Hepatocyte (in vitro differentiated cells): ENCODE measurements at regions not wholly inside any gene's neighbourhood (a gene's known extent, or its start where the extent isn't known, plus 50 kb on each side); places are given as distances from the start of the nearest gene placed in this dataset.

ENCODE experiments used
- DNase-seq: peaks from one replicate; pipeline ENCODE4 v3.0.0-alpha.2; 2016; ENCODE audit warnings: low spot score
- H2AFZ ChIP-seq: fragments of 200-600 bp; sonication (generic); 2 replicates; pipeline ENCODE4 v1.6.0; 2016; ENCODE audit warnings: antibody characterized with exemption, mild to moderate bottlenecking
- H3K27ac ChIP-seq: fragments of 200-600 bp; sonication (generic); 2 replicates; pipeline ENCODE4 v1.5.1; 2016; ENCODE audit warnings: mild to moderate bottlenecking
- H3K27me3 ChIP-seq: fragments of 200-600 bp; sonication (generic); 2 replicates; pipeline ENCODE4 v1.6.1; 2016
- H3K36me3 ChIP-seq: fragments of 200-600 bp; sonication (generic); replicated peaks from 2 replicates; pipeline ENCODE4 v1.5.1; 2016; ENCODE audit warnings: low read depth; ENCODE audit not compliant: insufficient read depth
- H3K4me1 ChIP-seq: fragments of 200-600 bp; sonication (generic); 2 replicates; pipeline ENCODE4 v1.5.1; 2016; ENCODE audit warnings: mild to moderate bottlenecking, moderate library complexity; ENCODE audit not compliant: insufficient read depth
- H3K4me2 ChIP-seq: fragments of 200-600 bp; sonication (generic); 2 replicates; pipeline ENCODE4 v1.6.0; 2016
- H3K4me3 ChIP-seq: fragments of 200-600 bp; sonication (generic); 2 replicates; pipeline ENCODE4 v1.5.1; 2016; ENCODE audit warnings: mild to moderate bottlenecking
- H3K79me2 ChIP-seq: fragments of 200-600 bp; sonication (generic); 2 replicates; pipeline ENCODE4 v1.6.0; 2017; ENCODE audit warnings: mild to moderate bottlenecking
- H3K9me2 ChIP-seq: fragments of 200-600 bp; sonication (generic); replicated peaks from 2 replicates; pipeline ENCODE4 v1.6.0; 2017; ENCODE audit warnings: mild to moderate bottlenecking; ENCODE audit not compliant: insufficient read depth
- H3K9me3 ChIP-seq: fragments of 200-600 bp; sonication (generic); 2 replicates; pipeline ENCODE4 v1.5.1; 2016; ENCODE audit warnings: low read depth, mild to moderate bottlenecking
- H4K20me1 ChIP-seq: fragments of 200-600 bp; sonication (generic); 2 replicates; pipeline ENCODE4 v1.6.0; 2016; ENCODE audit warnings: mild to moderate bottlenecking; ENCODE audit not compliant: insufficient read depth, poor library complexity, severe bottlenecking
- CTCF ChIP-seq: fragments of 200-600 bp; sonication (generic); IDR thresholded peaks from 2 replicates; pipeline ENCODE4 v1.5.1; 2016; ENCODE audit warnings: antibody characterized with exemption, mild to moderate bottlenecking; ENCODE audit not compliant: poor library complexity
- EZH2 ChIP-seq: fragments of 200-600 bp; sonication (generic); IDR thresholded peaks from 2 replicates; pipeline ENCODE4 v1.6.1; 2016; ENCODE audit warnings: antibody characterized with exemption, mild to moderate bottlenecking, borderline replicate concordance
- EZH2phosphoT487 ChIP-seq: fragments of 200-600 bp; sonication (generic); IDR thresholded peaks from one replicate; pipeline ENCODE4 v1.6.1; 2018; ENCODE audit warnings: antibody characterized with exemption, mild to moderate bottlenecking, low read depth, moderate library complexity; ENCODE audit not compliant: unreplicated experiment, severe bottlenecking
- whole genome bisulfite sequencing: methylation state at CpG from one replicate; pipeline ENCODE4 v1.1.6; 2016; ENCODE audit warnings: low lambda C conversion rate; ENCODE audit errors: missing lambda C conversion rate; 5-methylcytosine and 5-hydroxymethylcytosine counted together

GRCh38 chr11:24145411-24145810, 351.4 kb upstream of the LUZP2 start:
- no peak for TF ChIP-seq CTCF
- no peak for TF ChIP-seq EZH2
- TF ChIP-seq EZH2phosphoT487: no peak

GRCh38 chr11:24153337-24153736, 343.5 kb upstream of the LUZP2 start:
- Histone ChIP-seq H3K4me3 (no peak overlapping the region), H3K27me3 (no peaks in the 10 kb centered on the region), H3K79me2 (no peaks in the 10 kb centered on the region), H3K36me3 (no peaks in the 10 kb centered on the region), H3K9me3 (no peaks in the 10 kb centered on the region), H3K4me2 (no peak overlapping the region), H3K4me1 (no peaks in the 10 kb centered on the region), H3K27ac (no peak overlapping the region), H3K9me2 (no peaks in the 10 kb centered on the region), H4K20me1 (no peaks in the 10 kb centered on the region), H2AFZ (no peak overlapping the region)
- 95% methylated on average over 1 of the region's 1 CpG for WGBS
- no peak for DNase-seq
- no peak for TF ChIP-seq CTCF

More at GRCh38 chr11:24145411-24145810, 351.4 kb upstream of the LUZP2 start:
- Histone ChIP-seq H3K79me2 (no peaks in the 10 kb centered on the region), H3K4me3 (no peak overlapping the region), H2AFZ (no peak overlapping the region), H3K27ac (no peak overlapping the region), H3K9me2 (no peaks in the 10 kb centered on the region), H3K4me1 (no peaks in the 10 kb centered on the region), H3K36me3 (no peaks in the 10 kb centered on the region), H4K20me1 (no peaks in the 10 kb centered on the region), H3K4me2 (no peak overlapping the region), H3K27me3 (no peaks in the 10 kb centered on the region), H3K9me3 (no peaks in the 10 kb centered on the region)
- 65% methylated on average over 5 of the region's 5 CpGs for WGBS
- no peak for DNase-seq

- Histone ChIP-seq H3K4me2 (no peak overlapping the region), H3K4me3 (no peak overlapping the region), H2AFZ (no peak overlapping the region), H3K27ac (no peak overlapping the region), H3K9me3 (no peaks in the 10 kb centered on the region), H3K4me1 (no peaks in the 10 kb centered on the region), H3K36me3 (no peaks in the 10 kb centered on the region), H3K9me2 (no peaks in the 10 kb centered on the region), H3K79me2 (no peaks in the 10 kb centered on the region), H4K20me1 (no peaks in the 10 kb centered on the region), H3K27me3 (no peaks in the 10 kb centered on the region)
- TF ChIP-seq EZH2phosphoT487 (no peak), CTCF (no peak), EZH2 (no peak)
- DNase-seq: no peak
- 87% methylated on average over 7 of the region's 7 CpGs for WGBS
Observed at GRCh38 chr11:24155792-24156191, 341.1 kb upstream of the LUZP2 start.

GRCh38 chr11:24157316-24157715, 339.5 kb upstream of the LUZP2 start:
- TF ChIP-seq EZH2phosphoT487 (no peak), CTCF (no peak), EZH2 (no peak)
- 72% methylated on average over 2 of the region's 2 CpGs for WGBS
- H3K36me3 ChIP-seq: no peaks in the 10 kb centered on the region

More at GRCh38 chr11:24157316-24157715, 339.5 kb upstream of the LUZP2 start:
- no peaks in the 10 kb centered on the region for H3K9me2 ChIP-seq
- H2AFZ ChIP-seq: no peak overlapping the region
- no peak overlapping the region for H3K4me3 ChIP-seq
- DNase-seq: no peak
- H3K4me1 ChIP-seq: no peaks in the 10 kb centered on the region
- no peak overlapping the region for H3K27ac ChIP-seq
- no peaks in the 10 kb centered on the region for H3K9me3 ChIP-seq
- H4K20me1 ChIP-seq: no peaks in the 10 kb centered on the region
- no peaks in the 10 kb centered on the region for H3K27me3 ChIP-seq
- no peak overlapping the region for H3K4me2 ChIP-seq
- H3K79me2 ChIP-seq: no peaks in the 10 kb centered on the region
